Left lobe of liver (tissue), 2 donors: ENCODE measurements at regions not wholly inside any gene's neighbourhood (a gene's known extent, or its start where the extent isn't known, plus 50 kb on each side); places are given as distances from the start of the nearest gene placed in this dataset.

Source experiments
- ATAC-seq: fragments of 200-7000 bp; cut with Tn5 transposase; one replicate; pipeline ENCODE4 v1.9.1; 2020; ENCODE audit warnings: mild to moderate bottlenecking, moderate library complexity
- DNase-seq: peaks from one replicate; pipeline ENCODE4 v3.0.0-alpha.2; 2020; ENCODE audit warnings: low spot score
- donor health status: DM: no; HTN: no; CAD: no; lungs with moderate emphysema.
- donor health status: DM: no; HTN: yes; CAD: no.

GRCh38 chrX:117215683-117216082, 752.9 kb upstream of the CT83 start:
- ATAC-seq (no peak), DNase-seq (no peak)

DNA sequence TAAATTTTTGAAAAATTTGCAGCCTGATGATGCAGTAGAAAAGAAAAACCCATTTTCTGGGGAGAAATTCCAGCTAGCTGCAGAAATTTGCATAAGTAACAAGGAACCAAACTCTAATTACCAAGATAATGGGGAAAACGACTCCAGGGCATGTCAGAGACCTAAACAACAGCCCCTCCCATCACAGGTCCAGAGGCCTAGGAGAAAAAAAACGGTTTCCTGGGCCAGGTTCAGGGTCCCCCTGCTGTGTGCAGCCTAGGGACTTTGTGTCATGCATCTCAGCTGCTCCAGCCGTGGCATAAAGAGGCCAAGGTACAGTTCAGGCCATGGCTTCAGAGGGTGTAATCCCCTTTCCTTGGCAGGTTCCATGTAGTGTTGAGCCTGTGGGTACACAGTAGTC, 733.7 kb upstream of the CT83 start:
- DNase-seq (no peak), ATAC-seq (no peak)

- ATAC-seq (no peak), DNase-seq (no peak)
These were observed 684.5 kb upstream of the CT83 start for GRCh38 chrX:117147249-117147648.

DNA sequence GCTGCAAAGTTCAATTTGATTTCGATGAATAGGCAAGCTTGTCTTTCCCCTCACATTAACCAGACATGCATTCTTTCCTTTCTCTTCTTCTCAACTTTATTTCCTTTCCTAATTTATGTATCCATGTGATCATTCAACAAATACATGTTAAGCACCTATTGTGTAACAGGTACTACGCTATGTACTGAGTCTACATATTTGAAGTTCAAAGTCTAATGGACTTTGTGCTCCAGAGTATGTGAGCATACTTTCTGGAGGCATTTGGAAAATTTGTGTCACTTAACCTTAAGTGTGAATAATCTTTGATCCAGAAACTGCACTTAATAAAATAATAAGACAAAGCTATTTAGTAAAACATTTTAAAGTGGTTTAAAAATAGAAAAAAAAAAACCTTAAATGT, 675.3 kb upstream of the CT83 start:
- DNase-seq = no peak
- peak; percentile 77 for ATAC-seq

DNA sequence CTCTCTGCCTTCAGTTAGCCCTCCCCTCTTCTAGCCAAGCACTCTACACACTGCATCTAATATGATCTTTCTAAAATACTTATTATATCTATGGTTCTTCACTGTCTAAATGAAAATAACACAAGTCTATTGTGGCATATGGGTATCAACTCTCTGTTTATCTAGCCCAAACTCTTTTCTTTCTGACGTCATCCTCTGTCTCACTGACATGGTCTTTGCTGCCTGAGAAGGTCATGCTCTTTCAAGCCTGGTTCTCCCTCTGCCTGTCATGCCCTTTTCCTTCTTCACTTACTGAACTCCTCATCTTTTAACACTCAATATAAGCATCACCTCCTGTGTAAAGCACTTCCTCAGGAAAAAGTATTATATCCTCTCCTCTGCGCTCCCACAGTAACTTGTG, 672.2 kb upstream of the CT83 start:
- DNase-seq = no peak

GRCh38 chrX:117120700-117121099, 657.9 kb upstream of the CT83 start:
- ATAC-seq = no peak
- no peak for DNase-seq

More for the DNA sequence above, 672.2 kb upstream of the CT83 start:
- ATAC-seq = no peak

DNA sequence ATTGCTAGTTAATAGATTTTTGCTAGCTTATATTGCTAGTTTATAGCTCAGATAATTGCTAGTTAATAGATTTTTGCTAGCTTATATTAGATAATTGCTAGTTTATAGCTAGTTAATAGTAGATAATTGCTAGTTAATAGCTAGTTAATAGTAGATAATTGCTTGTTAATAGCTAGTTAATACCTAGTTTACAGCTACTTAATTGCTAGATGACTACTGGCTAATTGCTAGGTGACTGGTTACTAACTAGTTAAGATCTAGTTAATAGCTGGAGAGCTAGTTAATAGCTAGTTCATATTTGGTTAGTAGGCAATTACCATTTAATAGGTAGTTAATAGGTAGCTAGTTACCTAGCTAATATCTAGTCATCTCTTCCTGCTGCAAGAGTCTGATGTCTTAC, 633.8 kb upstream of the CT83 start:
- DNase-seq (no peak), ATAC-seq (no peak)

DNA sequence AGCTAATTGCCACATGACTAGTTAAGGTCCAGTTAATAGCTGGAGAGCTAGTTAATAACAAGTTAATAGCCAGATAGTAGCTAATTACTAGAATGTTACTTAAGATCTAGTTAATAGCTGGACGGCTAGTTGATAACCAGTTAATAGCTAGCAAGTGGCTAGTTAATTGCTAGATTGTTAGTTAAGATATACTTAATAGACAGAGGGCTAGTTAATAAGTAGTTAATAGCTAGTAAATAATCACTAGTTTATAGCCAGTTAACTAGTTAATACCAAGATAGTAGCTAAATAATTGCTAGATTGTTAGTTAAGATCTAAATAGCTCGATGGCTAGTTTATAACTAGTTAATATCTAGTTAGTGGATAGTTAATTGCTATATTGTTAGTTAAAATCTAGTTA, 632.6 kb upstream of the CT83 start:
- DNase-seq (no peak), ATAC-seq (no peak)

DNA sequence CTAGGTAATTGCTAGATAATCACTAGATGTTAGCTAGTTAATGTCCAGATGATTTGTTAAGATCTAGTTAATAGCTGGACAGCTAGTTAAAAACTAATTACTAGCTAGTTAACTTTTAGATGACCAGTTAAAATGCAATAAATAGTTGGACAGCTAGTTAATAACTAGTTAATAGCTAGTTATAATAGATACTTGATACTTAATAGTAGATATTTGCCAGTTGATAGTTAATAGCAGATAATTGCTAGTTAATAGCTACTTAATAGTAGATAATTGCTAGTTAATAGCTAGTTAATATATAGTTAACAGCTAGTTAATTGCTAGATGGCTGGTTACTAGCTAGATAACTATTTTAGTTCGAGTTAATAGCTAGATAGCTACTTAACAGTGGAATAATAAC, 631.4 kb upstream of the CT83 start:
- no peak for ATAC-seq

DNA sequence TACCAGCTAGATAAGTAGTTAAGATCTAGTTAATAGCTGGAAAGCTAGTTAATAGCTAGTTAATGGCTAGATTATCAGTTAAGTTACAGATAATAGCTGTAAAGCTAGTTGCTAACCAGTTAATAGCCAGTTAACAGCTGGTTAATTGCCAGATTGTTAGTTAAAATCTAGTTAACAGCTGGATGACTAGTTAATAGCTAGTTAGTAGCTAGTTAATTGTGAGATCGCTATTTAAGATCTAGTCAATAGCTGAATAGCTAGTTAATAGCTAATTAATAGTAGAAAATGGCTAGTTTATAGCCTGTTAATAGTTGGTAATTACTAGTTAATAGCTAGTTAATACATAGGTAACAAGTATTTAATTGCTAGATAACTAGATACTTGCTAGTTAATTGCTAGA, 630.5 kb upstream of the CT83 start:
- ATAC-seq = no peak
- DNase-seq = no peak

More for the DNA sequence above, 631.4 kb upstream of the CT83 start:
- DNase-seq = no peak

- DNase-seq = no peak
- ATAC-seq = no peak
These were observed 629.9 kb upstream of the CT83 start for GRCh38 chrX:117092641-117093040.

GRCh38 chrX:117063224-117063623, 600.4 kb upstream of the CT83 start:
- DNase-seq (no peak), ATAC-seq (no peak)

GRCh38 chrX:117059848-117060247, 597.1 kb upstream of the CT83 start:
- DNase-seq (no peak), ATAC-seq (no peak)

DNA sequence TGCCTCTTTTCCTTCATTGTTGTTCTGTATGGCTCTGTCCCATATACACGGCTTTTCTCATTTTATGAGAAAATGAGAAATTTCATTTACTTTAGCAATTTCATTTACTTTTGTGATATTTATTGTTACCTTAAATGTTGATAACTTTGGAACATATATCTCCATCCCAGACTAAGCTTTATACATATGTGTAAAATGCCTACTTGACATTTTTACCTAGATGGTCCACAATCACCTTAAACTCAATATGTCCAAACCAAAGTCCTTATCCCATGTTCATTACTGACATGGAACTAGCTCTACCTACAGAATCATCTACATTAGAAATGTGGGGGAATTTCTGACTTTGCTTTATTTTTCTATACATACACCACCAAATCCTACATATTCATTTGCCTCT, 590.5 kb upstream of the CT83 start:
- DNase-seq (no peak), ATAC-seq (no peak)

- no peak for DNase-seq
- ATAC-seq = no peak
These were observed 576.2 kb upstream of the CT83 start for GRCh38 chrX:117038918-117039440.

GRCh38 chrX:117010243-117010642, 547.5 kb upstream of the CT83 start:
- ATAC-seq = no peak
- DNase-seq = no peak

- DNase-seq = no peak
- no peak for ATAC-seq
These were observed 540.2 kb upstream of the CT83 start for GRCh38 chrX:117002981-117003380.

DNA sequence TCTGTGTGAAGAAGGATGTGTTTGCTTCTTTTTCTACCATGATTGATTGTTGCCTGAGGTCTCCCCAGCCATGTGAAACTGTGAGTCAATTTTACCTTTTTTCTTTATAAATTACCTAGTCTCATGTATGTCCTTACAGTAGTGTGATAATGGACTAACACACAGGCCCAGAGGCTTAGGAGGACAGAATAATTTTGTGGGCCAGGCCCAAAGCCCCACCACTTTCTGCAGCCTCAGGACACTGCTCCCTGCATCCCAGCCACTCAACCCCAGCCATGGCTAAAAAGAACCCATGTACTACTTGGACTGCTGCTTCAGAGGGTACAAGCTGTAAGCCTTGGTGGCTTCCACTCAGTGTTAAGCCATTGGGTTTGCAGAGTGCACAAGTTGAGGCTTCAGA, 512.7 kb upstream of the CT83 start:
- ATAC-seq (no peak), DNase-seq (no peak)

DNA sequence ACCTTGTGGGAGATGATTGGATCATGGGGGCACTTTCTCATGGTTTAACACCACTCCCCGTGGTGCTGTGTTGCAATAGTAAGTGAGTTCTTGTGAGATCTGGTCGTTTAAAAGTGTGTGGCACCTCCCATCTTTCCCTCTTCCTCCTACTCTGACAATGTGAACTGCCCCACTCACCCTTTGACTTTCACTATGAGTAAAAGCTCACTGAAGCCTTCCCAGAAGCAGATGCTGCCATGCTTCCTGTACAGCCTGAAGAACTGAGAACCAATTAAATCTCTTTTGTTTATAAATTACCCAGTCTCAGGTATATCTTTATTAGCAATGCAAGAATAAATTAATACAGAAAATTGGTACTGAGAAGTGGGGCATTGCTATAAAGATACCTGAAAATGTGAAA, 509.6 kb upstream of the CT83 start:
- no peak for DNase-seq

GRCh38 chrX:116961872-116962582, 499.3 kb upstream of the CT83 start:
- no peak for ATAC-seq
- no peak for DNase-seq

More for the DNA sequence above, 509.6 kb upstream of the CT83 start:
- no peak for ATAC-seq

DNA sequence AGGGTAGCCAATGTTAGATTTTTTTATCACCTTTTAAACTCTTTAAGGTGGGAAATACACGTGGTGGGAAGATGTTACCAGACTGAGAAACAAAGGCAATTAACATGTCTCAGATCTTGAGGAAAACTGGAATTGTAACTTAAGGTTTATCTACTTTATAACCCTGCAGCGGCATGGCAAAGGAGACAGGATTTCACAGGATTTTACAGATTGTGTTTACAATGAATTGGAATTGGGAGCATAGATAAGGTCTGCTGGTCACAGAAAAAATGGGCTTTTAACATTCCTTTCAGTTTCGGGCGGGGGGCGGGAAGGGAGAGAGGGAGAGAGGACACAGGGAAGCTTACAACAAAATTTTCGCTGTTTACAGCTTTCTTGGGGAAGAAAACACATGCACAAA, 467.5 kb upstream of the CT83 start:
- DNase-seq (no peak), ATAC-seq (no peak)

- no peak for DNase-seq
- no peak for ATAC-seq
These were observed 434.8 kb upstream of the CT83 start for GRCh38 chrX:116897526-116897925.

DNA sequence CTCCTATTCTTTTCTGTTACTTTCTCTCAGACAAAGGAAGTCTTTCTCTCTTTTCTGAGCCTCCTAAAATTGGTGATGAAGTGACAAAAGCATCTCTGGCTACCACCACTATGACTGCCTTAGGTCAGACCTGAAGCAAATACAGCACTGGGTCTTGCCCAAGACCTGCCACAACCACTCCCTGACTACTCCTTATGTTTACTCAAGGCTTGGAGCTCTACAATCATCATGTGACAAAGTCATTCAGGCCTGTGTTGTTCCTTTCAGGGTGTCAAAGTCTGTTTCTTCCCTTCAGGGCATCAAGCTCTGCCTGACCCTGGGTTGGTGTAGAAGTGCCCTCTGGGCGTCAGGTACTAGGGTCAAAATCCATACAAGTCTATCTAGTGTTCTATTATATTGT, 419.2 kb upstream of the CT83 start:
- ATAC-seq (no peak), DNase-seq (no peak)
